Ishikawa (cell line): ENCODE measurements at regions not wholly inside any gene's neighbourhood (a gene's known extent, or its start where the extent isn't known, plus 50 kb on each side); places are given as distances from the start of the nearest gene placed in this dataset.

ENCODE experiments used
- CEBPB ChIP-seq: IDR thresholded peaks from 2 replicates; pipeline ENCODE4 v1.6.1; 2012
- CREB1 ChIP-seq: IDR thresholded peaks from 2 replicates; pipeline ENCODE4 v1.6.1; 2012; ENCODE audit warnings: low read depth
- EP300 ChIP-seq: IDR thresholded peaks from 2 replicates; pipeline ENCODE4 v1.6.1; 2012; ENCODE audit warnings: borderline replicate concordance
- FOXM1 ChIP-seq: IDR thresholded peaks from 2 replicates; pipeline ENCODE4 v1.6.1; 2012; ENCODE audit warnings: low read depth, borderline replicate concordance
- MAX ChIP-seq: IDR thresholded peaks from 2 replicates; pipeline ENCODE4 v1.6.1; 2012
- NFIC ChIP-seq: IDR thresholded peaks from 2 replicates; pipeline ENCODE4 v1.6.1; 2012
- RAD21 ChIP-seq: IDR thresholded peaks from 2 replicates; pipeline ENCODE4 v1.6.1; 2012; ENCODE audit warnings: low read depth
- REST ChIP-seq: IDR thresholded peaks from 2 replicates; pipeline ENCODE4 v1.6.1; 2012; ENCODE audit warnings: low read depth, mild to moderate bottlenecking
- TAF1 ChIP-seq: IDR thresholded peaks from 2 replicates; pipeline ENCODE4 v1.6.1; 2012; ENCODE audit warnings: low read depth, mild to moderate bottlenecking
- TCF12 ChIP-seq: IDR thresholded peaks from 2 replicates; pipeline ENCODE4 v1.6.1; 2012; ENCODE audit warnings: low read depth
- TEAD4 ChIP-seq: IDR thresholded peaks from 2 replicates; pipeline ENCODE4 v1.6.1; 2012
- USF1 ChIP-seq: IDR thresholded peaks from 2 replicates; pipeline ENCODE4 v1.6.1; 2012
- YY1 ChIP-seq: IDR thresholded peaks from 2 replicates; pipeline ENCODE4 v1.6.1; 2012; ENCODE audit warnings: low read depth
- ZBTB7A ChIP-seq: IDR thresholded peaks from 2 replicates; pipeline ENCODE4 v1.6.1; 2012; ENCODE audit warnings: low read depth

- no peak for TF ChIP-seq FOXM1
Observed at GRCh38 chr6:41467627-41468404, 78.4 kb upstream of the FOXP4 start.

- TF ChIP-seq USF1 (no peak), FOXM1 (no peak), MAX (no peak), TAF1 (no peak), TCF12 (no peak), EP300 (no peak), ZBTB7A (no peak)
Observed at GRCh38 chr6:41469156-41470028, 76.8 kb upstream of the FOXP4 start.

GRCh38 chr6:41470029-41470330 is 76.2 kb upstream of the FOXP4 start:
- no peak for TF ChIP-seq RAD21

GRCh38 chr6:41470331-41471063 is 75.7 kb upstream of the FOXP4 start:
- TF ChIP-seq CEBPB (no peak), TEAD4 (no peak), TCF12 (peak; percentile 56; the same call in 1 of the 2 replicates), EP300 (no peak), NFIC (peak; percentile 47; the same call in 1 of the 2 replicates), ZBTB7A (peak; percentile 69; the same call in 1 of the 2 replicates), RAD21 (no peak), REST (no peak)

- TF ChIP-seq TEAD4 (no peak), TAF1 (no peak), YY1 (no peak), MAX (no peak), TCF12 (no peak), CREB1 (no peak), EP300 (no peak), FOXM1 (no peak), ZBTB7A (no peak), RAD21 (no peak), CEBPB (no peak), REST (no peak), USF1 (no peak), NFIC (no peak)
Observed at GRCh38 chr6:41471064-41471895, 74.9 kb upstream of the FOXP4 start.
